Sigmoid colon (tissue), 6 donors: ENCODE measurements at regions not wholly inside any gene's neighbourhood (a gene's known extent, or its start where the extent isn't known, plus 50 kb on each side); places are given as distances from the start of the nearest gene placed in this dataset.

Experiments used
- DNase-seq: peaks from one replicate; pipeline ENCODE4 v3.0.0-alpha.2; 2019
- H3K27ac ChIP-seq, 4 donors: fragments of 200-600 bp; sonication (generic); one replicate each; pipeline ENCODE4 v1.5.1; 2016 to 2019; ENCODE audit warnings: mild to moderate bottlenecking in 1 of 4
- H3K27me3 ChIP-seq, 3 donors: fragments of 200-600 bp; sonication (generic); one replicate each; pipeline ENCODE4 v1.5.1; 2019; ENCODE audit warnings: mild to moderate bottlenecking in 1 of 3
- H3K36me3 ChIP-seq, 4 donors: fragments of 200-600 bp; sonication (generic); one replicate each; pipeline ENCODE4 v1.5.1; 2016 to 2019
- H3K4me1 ChIP-seq, 4 donors: fragments of 200-600 bp; sonication (generic); one replicate each; pipeline ENCODE4 v1.5.1; 2017 to 2019
- H3K4me3 ChIP-seq, 4 donors: fragments of 200-600 bp; sonication (generic); one replicate each; pipeline ENCODE4 v1.5.1; 2017 to 2019; ENCODE audit warnings: mild to moderate bottlenecking in 2 of 4, moderate library complexity in 1 of 4
- H3K9me3 ChIP-seq, 4 donors: fragments of 200-600 bp in 3 of 4; sonication (generic) in 3 of 4; one replicate each; pipeline versions ENCODE4 v1.5.1 to v1.6.1; 2013 to 2019
- CTCF ChIP-seq, 4 experiments: fragments of 450-650 bp in 3 of 4; fragments of 200-600 bp in 1 of 4; IDR thresholded peaks; one replicate each; pipeline ENCODE4 v1.5.1; 2016 to 2019; ENCODE audit warnings: antibody characterized with exemption in 4 of 4, mild to moderate bottlenecking in 3 of 4, moderate library complexity in 2 of 4
- EP300 ChIP-seq, 4 donors: sonication (generic); formaldehyde crosslinking; IDR thresholded peaks; one replicate each; pipeline ENCODE4 v1.6.1; 2017; ENCODE audit warnings: antibody characterized with exemption in 4 of 4
- POLR2A ChIP-seq, 2 donors: fragments of 450-650 bp; IDR thresholded peaks; one replicate each; pipeline ENCODE4 v1.6.1; 2016; ENCODE audit warnings: antibody characterized with exemption in 2 of 2, mild to moderate bottlenecking in 2 of 2, moderate library complexity in 2 of 2
- POLR2AphosphoS5 ChIP-seq, 4 donors: sonication (generic); formaldehyde crosslinking; IDR thresholded peaks; one replicate each; pipeline ENCODE4 v1.6.1; 2017; ENCODE audit warnings: antibody characterized with exemption in 4 of 4
- WGBS, 2 donors: extraction: QIAGEN DNeasy Blood & Tissue Kit; methylation state at CpG; one replicate each; pipeline ENCODE4 v1.1.7; 2013; 5-methylcytosine and 5-hydroxymethylcytosine counted together
- intact Hi-C: fragments of 100-400 bp; cut with DNase I; formaldehyde crosslinking; loops from one replicate; pipeline ENCODE4 v1.15.1; 2023
- donor health status: healthy with polysubstance abuse.
- donor health status: healthy.

- Histone ChIP-seq H3K27ac (no peak overlapping the region), H3K4me3 (no peak overlapping the region), H3K4me1 (peaks cover 0 to 9% (median 0%) of the 10 kb centered on the region in 4 donors), H3K36me3 (no peaks in the 10 kb centered on the region), H3K9me3 (no peaks in the 10 kb centered on the region), H3K27me3 (no peaks in the 10 kb centered on the region)
- intact Hi-C loops: no loop called here
- TF ChIP-seq POLR2A (IDR thresholded peaks at IDR 0.05): no peak
- no peak for TF ChIP-seq POLR2AphosphoS5 (IDR thresholded peaks at IDR 0.05)
- no peak for TF ChIP-seq CTCF (IDR thresholded peaks at IDR 0.05)
- TF ChIP-seq EP300 (IDR thresholded peaks at IDR 0.05): no peak
- 92 to 95% methylated on average over 3 of the region's 3 CpGs for WGBS, 2 donors
- DNase-seq: no peak
Measured at GRCh38 chr12:95411057-95411456, 62.9 kb upstream of the METAP2 start.

DNA sequence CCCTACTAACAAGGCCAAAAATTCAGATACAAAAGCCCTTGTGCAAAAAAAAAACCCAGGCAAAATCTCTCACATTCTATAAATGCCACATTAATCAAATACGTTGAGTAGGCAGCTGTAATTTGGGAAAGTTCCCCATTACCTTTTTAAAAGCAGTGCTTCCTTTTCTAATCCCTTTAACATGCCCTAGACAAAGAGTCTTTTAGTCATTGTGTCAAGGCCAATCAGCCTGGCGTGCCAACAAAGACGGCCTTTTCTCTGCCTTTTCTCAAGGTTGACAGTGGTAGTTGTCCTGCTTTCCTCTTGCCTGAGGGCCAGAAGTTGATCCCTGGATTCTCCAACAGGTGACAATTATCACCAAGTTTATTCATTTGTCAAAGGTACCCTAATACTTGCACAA, 62.5 kb upstream of the METAP2 start:
- peaks cover 0 to 9% (median 0%) of the 10 kb centered on the region in 4 donors for H3K4me1 ChIP-seq
- WGBS, 2 donors: 84 to 87% methylated on average over 3 of the region's 3 CpGs
- H3K27ac ChIP-seq: no peak overlapping the region
- TF ChIP-seq EP300 (IDR thresholded peaks at IDR 0.05) (no peak), CTCF (IDR thresholded peaks at IDR 0.05) (no peak), POLR2A (IDR thresholded peaks at IDR 0.05) (no peak), POLR2AphosphoS5 (IDR thresholded peaks at IDR 0.05) (no peak)
- H3K9me3 ChIP-seq: no peaks in the 10 kb centered on the region
- intact Hi-C loops: no loop called here
- no peaks in the 10 kb centered on the region for H3K36me3 ChIP-seq
- no peak overlapping the region for H3K4me3 ChIP-seq
- DNase-seq: no peak
- no peaks in the 10 kb centered on the region for H3K27me3 ChIP-seq

GRCh38 chr12:95412482-95413311, 61.3 kb upstream of the METAP2 start:
- TF ChIP-seq POLR2AphosphoS5 (IDR thresholded peaks at IDR 0.05) (no peak), EP300 (IDR thresholded peaks at IDR 0.05) (no peak), POLR2A (IDR thresholded peaks at IDR 0.05) (no peak)
- Histone ChIP-seq H3K27me3 (no peaks in the 10 kb centered on the region), H3K9me3 (no peaks in the 10 kb centered on the region), H3K4me3 (no peak overlapping the region), H3K4me1 (peaks cover 0 to 19% (median 6%) of the 10 kb centered on the region in 4 donors), H3K36me3 (no peaks in the 10 kb centered on the region), H3K27ac (peak overlapping the region in 2 of 4 donors; percentile 8 to 37)
- intact Hi-C loops: no loop called here
- no peak for DNase-seq
- 83 to 89% methylated on average over 4 of the region's 4 CpGs for WGBS, 2 donors

DNA sequence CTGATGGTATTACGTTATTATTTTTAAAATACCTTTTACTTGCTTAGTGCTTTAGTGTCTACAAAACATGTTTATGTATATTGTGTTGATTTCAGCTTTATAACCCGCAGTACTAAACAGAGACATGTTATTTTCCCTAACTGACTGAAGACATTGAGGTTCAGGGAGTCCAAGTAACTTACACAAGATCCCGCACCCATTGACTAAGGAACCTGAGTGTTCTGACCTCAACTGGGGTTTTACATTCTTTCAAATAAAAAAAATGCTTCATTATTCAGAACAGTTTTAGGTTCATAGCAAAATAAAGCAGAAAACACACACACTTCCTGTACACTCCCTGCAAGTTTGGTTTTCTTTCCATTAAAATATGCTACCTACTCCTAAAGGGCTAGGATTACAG, 60.4 kb upstream of the METAP2 start:
- Histone ChIP-seq H3K4me3 (no peak overlapping the region), H3K36me3 (no peaks in the 10 kb centered on the region), H3K27ac (no peak overlapping the region), H3K27me3 (no peaks in the 10 kb centered on the region), H3K9me3 (no peaks in the 10 kb centered on the region), H3K4me1 (peaks cover 0 to 26% (median 15%) of the 10 kb centered on the region in 4 donors)
- TF ChIP-seq EP300 (IDR thresholded peaks at IDR 0.05): no peak
- no peak for TF ChIP-seq CTCF (IDR thresholded peaks at IDR 0.05)
- TF ChIP-seq POLR2A (IDR thresholded peaks at IDR 0.05): no peak
- no peak for TF ChIP-seq POLR2AphosphoS5 (IDR thresholded peaks at IDR 0.05)
- 91 to 97% methylated on average over 3 of the region's 3 CpGs for WGBS, 2 donors
- DNase-seq: no peak
- intact Hi-C loops: no loop called here

GRCh38 chr12:95415451-95415850, 58.5 kb upstream of the METAP2 start:
- intact Hi-C loops: no loop called here
- Histone ChIP-seq H3K27ac (no peak overlapping the region), H3K4me3 (no peak overlapping the region), H3K4me1 (peaks cover 0 to 30% (median 15%) of the 10 kb centered on the region in 4 donors), H3K27me3 (no peaks in the 10 kb centered on the region), H3K9me3 (no peaks in the 10 kb centered on the region), H3K36me3 (no peaks in the 10 kb centered on the region)
- DNase-seq: no peak
- TF ChIP-seq POLR2A (IDR thresholded peaks at IDR 0.05) (no peak), EP300 (IDR thresholded peaks at IDR 0.05) (no peak), CTCF (IDR thresholded peaks at IDR 0.05) (no peak), POLR2AphosphoS5 (IDR thresholded peaks at IDR 0.05) (no peak)
- 60 to 77% methylated on average over 1 of the region's 1 CpG for WGBS, 2 donors
